GM12891 (cell line): ENCODE measurements at regions not wholly inside any gene's neighbourhood (a gene's known extent, or its start where the extent isn't known, plus 50 kb on each side); places are given as distances from the start of the nearest gene placed in this dataset.

Source experiments
- PAX5 ChIP-seq: IDR thresholded peaks from 2 replicates; pipeline ENCODE4 v1.6.1; 2011; ENCODE audit warnings: low read length, moderate library complexity, mild to moderate bottlenecking; ENCODE audit not compliant: insufficient read depth, severe bottlenecking
- POLR2A ChIP-seq: IDR thresholded peaks from 2 replicates; pipeline ENCODE4 v1.6.1; 2011; ENCODE audit warnings: low read depth, low read length, control low read depth
- POLR2AphosphoS5 ChIP-seq: IDR thresholded peaks from 2 replicates; pipeline ENCODE4 v1.6.1; 2011; ENCODE audit warnings: low read depth, low read length, control low read depth

GRCh38 chr13:88456151-88456550, 785.0 kb downstream of the SLITRK5 start:
- TF ChIP-seq POLR2AphosphoS5 (no peak), POLR2A (no peak), PAX5 (no peak)
